D721Med (cell line): ENCODE measurements at regions not wholly inside any gene's neighbourhood (a gene's known extent, or its start where the extent isn't known, plus 50 kb on each side); places are given as distances from the start of the nearest gene placed in this dataset.
"Not testable (repeated sequence)": the region's sequence is repeated elsewhere in the genome, so short reads cannot be mapped to it uniquely, and the experiment has no call there.

Experiments used
- DNase-seq: peaks from one replicate; pipeline ENCODE4 v3.0.0; 2011; ENCODE audit warnings: low spot score; ENCODE audit not compliant: insufficient read length
- FAIRE-seq: peaks from 2 replicates; lab custom pipeline; 2011; peaks lifted over from hg19 to GRCh38; lab: Jason Lieb, UNC
- CTCF ChIP-seq: IDR thresholded peaks from 2 replicates; pipeline ENCODE4 v1.5.1; 2012; ENCODE audit warnings: mild to moderate bottlenecking, control low read depth; ENCODE audit not compliant: insufficient read depth; ENCODE audit errors: missing control alignments

- FAIRE-seq = no peak
- no peak for DNase-seq
- no peak for TF ChIP-seq CTCF
Observed at GRCh38 chr1:116185161-116185701, 74.0 kb downstream of the MAB21L3 start.

GRCh38 chr1:116189481-116189880 is 78.3 kb downstream of the MAB21L3 start:
- no peak for FAIRE-seq
- no peak for DNase-seq
- no peak for TF ChIP-seq CTCF

GRCh38 chr1:116191294-116191693 is 80.1 kb downstream of the MAB21L3 start:
- DNase-seq (no peak), FAIRE-seq (no peak)
- no peak for TF ChIP-seq CTCF

GRCh38 chr1:116193768-116194167 is 82.6 kb downstream of the MAB21L3 start:
- DNase-seq (no peak), FAIRE-seq (no peak)
- no peak for TF ChIP-seq CTCF

- TF ChIP-seq CTCF = no peak
- FAIRE-seq (no peak), DNase-seq (no peak)
Observed at GRCh38 chr1:116194568-116194967, 83.4 kb downstream of the MAB21L3 start.

GRCh38 chr1:116195077-116195868 is 84.1 kb downstream of the MAB21L3 start:
- FAIRE-seq (no peak), DNase-seq (no peak)
- no peak for TF ChIP-seq CTCF

- FAIRE-seq, DNase-seq: not testable (repeated sequence)
Observed at GRCh38 chr1:116200343-116200742, 89.1 kb downstream of the MAB21L3 start.
